ENCODE measurements at regions not wholly inside any gene's neighbourhood (a gene's known extent, or its start where the extent isn't known, plus 50 kb on each side); places are given as distances from the start of the nearest gene placed in this dataset.

- TF ChIP-seq POLR2A (IDR thresholded peaks at IDR 0.05) (no peak), POLR2AphosphoS5 (IDR thresholded peaks at IDR 0.05; ENCODE audit: insufficient read depth in 1 of 2, low read depth in 1 of 2) (no peak)
These were observed 91.9 kb downstream of the DRD1 start for GRCh38 chr5:175351897-175352590.
